Keratinocyte (primary cell): ENCODE measurements at regions not wholly inside any gene's neighbourhood (a gene's known extent, or its start where the extent isn't known, plus 50 kb on each side); places are given as distances from the start of the nearest gene placed in this dataset.

Source experiments
- DNase-seq: peaks from one replicate; pipeline ENCODE4 v3.0.0-alpha.2; 2011; ENCODE audit warnings: low read depth, missing footprints, low spot score
- FAIRE-seq: peaks from 2 replicates; lab custom pipeline; 2011; peaks lifted over from hg19 to GRCh38; lab: Jason Lieb, UNC
- H2AFZ ChIP-seq: 2 replicates; pipeline ENCODE4 v1.6.0; 2012; ENCODE audit warnings: low read length, control low read depth, inconsistent platforms; ENCODE audit not compliant: control insufficient read depth
- H3K27ac ChIP-seq: 2 replicates; pipeline ENCODE4 v1.5.1; 2011; ENCODE audit warnings: low read length; ENCODE audit not compliant: control insufficient read depth, insufficient read depth
- H3K27me3 ChIP-seq: 3 replicates; pipeline ENCODE4 v1.6.0; 2011; ENCODE audit warnings: low read length; ENCODE audit not compliant: control insufficient read depth, insufficient read depth; ENCODE audit errors: extremely low read depth
- H3K36me3 ChIP-seq, 2 experiments: 2 replicates in 1 of 2; 3 replicates in 1 of 2; pipeline ENCODE4 v1.5.1; 2011; ENCODE audit warnings: low read length in 2 of 2, mild to moderate bottlenecking in 1 of 2; ENCODE audit not compliant: control insufficient read depth in 2 of 2, insufficient read depth in 2 of 2; ENCODE audit errors: extremely low read depth in 1 of 2
- H3K4me1 ChIP-seq: 3 replicates; pipeline ENCODE4 v1.5.1; 2011; ENCODE audit warnings: low read length; ENCODE audit not compliant: control insufficient read depth, insufficient read depth; ENCODE audit errors: extremely low read depth
- H3K4me2 ChIP-seq: 3 replicates; pipeline ENCODE4 v1.6.0; 2011; ENCODE audit warnings: low read depth, low read length; ENCODE audit not compliant: control insufficient read depth, insufficient read depth; ENCODE audit errors: extremely low read depth
- H3K4me3 ChIP-seq, 3 experiments: fragments of 200-600 bp in 1 of 3; sonication (generic) in 1 of 3; 2 replicates in 2 of 3; 3 replicates in 1 of 3; pipeline ENCODE4 v1.5.1; 2011 to 2016; ENCODE audit warnings: low read length in 3 of 3, mild to moderate bottlenecking in 3 of 3, control low read depth in 2 of 3, inconsistent platforms in 1 of 3, low read depth in 1 of 3, mixed read lengths in 1 of 3, mixed run types in 1 of 3, moderate library complexity in 1 of 3; ENCODE audit not compliant: control insufficient read depth in 2 of 3, insufficient read depth in 2 of 3; ENCODE audit errors: extremely low read depth in 1 of 3
- H3K79me2 ChIP-seq: 2 replicates; pipeline ENCODE4 v1.6.0; 2012; ENCODE audit warnings: low read length; ENCODE audit not compliant: control insufficient read depth, insufficient read depth
- H3K9ac ChIP-seq: 3 replicates; pipeline ENCODE4 v1.6.0; 2011; ENCODE audit warnings: low read length; ENCODE audit not compliant: control insufficient read depth, insufficient read depth; ENCODE audit errors: extremely low read depth
- H3K9me1 ChIP-seq: 3 replicates; pipeline ENCODE4 v1.6.0; 2011; ENCODE audit warnings: low read length; ENCODE audit not compliant: control insufficient read depth, insufficient read depth; ENCODE audit errors: extremely low read depth
- H3K9me3 ChIP-seq: 2 replicates; pipeline ENCODE4 v1.5.1; 2012; ENCODE audit warnings: low read depth, low read length; ENCODE audit not compliant: control insufficient read depth
- H4K20me1 ChIP-seq: 3 replicates; pipeline ENCODE4 v1.6.0; 2011; ENCODE audit warnings: low read length; ENCODE audit not compliant: control insufficient read depth, insufficient read depth; ENCODE audit errors: extremely low read depth
- EZH2 ChIP-seq: IDR thresholded peaks from one replicate; pipeline ENCODE4 v1.6.1; 2012; ENCODE audit warnings: inconsistent platforms, mild to moderate bottlenecking, low read length, moderate library complexity
- dilution Hi-C: fragments of 300-500 bp; cut with MboI; formaldehyde crosslinking; loops from one replicate; pipeline ENCODE4 v1.7.0; 2020; ENCODE audit warnings: low sequenced_read_pairs; ENCODE audit not compliant: extremely low pct_ligation_motif_present
- TF ChIP-seq, protein P1 (sequence below), 3 experiments: IDR thresholded peaks in 1 of 3; conservative IDR thresholded peaks in 1 of 3; optimal IDR thresholded peaks in 1 of 3; 2 replicates in 2 of 3; 3 replicates in 1 of 3; pipeline versions ENCODE3 to v1.5.1; 2011; ENCODE audit warnings: low read length in 3 of 3, mild to moderate bottlenecking in 3 of 3, moderate library complexity in 2 of 3, control low read depth in 1 of 3, inconsistent platforms in 1 of 3; ENCODE audit not compliant: insufficient read depth in 2 of 3; ENCODE audit errors: extremely low read depth in 1 of 3

DNA sequence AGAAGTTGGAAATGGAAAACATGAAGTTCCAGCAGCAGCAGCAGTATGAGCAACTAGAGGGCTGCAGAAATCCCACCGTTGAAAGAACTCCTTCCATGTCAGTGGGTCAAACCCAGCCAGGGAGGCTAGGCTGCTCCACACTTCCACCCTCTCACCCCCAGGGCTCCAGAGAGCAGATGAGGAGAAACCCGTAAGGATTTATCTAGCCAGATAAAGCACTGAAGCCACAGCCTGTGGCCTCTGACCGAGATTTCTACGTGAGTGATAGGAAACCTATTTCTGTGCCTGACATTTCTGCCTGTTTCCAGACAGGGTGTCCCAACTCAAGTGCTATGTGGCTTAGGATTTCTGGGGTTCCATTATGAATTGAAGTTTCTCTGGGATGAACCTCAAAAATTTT, 100.0 kb upstream of the EEA1 start:
- Histone ChIP-seq H3K27me3 (peaks cover 4% of the 10 kb centered on the region), H3K36me3 (no peaks in the 10 kb centered on the region), H3K79me2 (no peaks in the 10 kb centered on the region), H4K20me1 (no peaks in the 10 kb centered on the region), H3K4me2 (no peak overlapping the region), H2AFZ (no peak overlapping the region), H3K9me1 (no peaks in the 10 kb centered on the region), H3K27ac (no peak overlapping the region), H3K4me1 (no peaks in the 10 kb centered on the region), H3K4me3 (no peak overlapping the region), H3K9me3 (no peaks in the 10 kb centered on the region), H3K9ac (no peak overlapping the region)
- no peak for DNase-seq
- TF ChIP-seq EZH2, result no peak
- TF ChIP-seq, protein P1, sequence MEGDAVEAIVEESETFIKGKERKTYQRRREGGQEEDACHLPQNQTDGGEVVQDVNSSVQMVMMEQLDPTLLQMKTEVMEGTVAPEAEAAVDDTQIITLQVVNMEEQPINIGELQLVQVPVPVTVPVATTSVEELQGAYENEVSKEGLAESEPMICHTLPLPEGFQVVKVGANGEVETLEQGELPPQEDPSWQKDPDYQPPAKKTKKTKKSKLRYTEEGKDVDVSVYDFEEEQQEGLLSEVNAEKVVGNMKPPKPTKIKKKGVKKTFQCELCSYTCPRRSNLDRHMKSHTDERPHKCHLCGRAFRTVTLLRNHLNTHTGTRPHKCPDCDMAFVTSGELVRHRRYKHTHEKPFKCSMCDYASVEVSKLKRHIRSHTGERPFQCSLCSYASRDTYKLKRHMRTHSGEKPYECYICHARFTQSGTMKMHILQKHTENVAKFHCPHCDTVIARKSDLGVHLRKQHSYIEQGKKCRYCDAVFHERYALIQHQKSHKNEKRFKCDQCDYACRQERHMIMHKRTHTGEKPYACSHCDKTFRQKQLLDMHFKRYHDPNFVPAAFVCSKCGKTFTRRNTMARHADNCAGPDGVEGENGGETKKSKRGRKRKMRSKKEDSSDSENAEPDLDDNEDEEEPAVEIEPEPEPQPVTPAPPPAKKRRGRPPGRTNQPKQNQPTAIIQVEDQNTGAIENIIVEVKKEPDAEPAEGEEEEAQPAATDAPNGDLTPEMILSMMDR (optimal IDR thresholded peaks at IDR 0.05 in 1 of 3, IDR thresholded peaks at IDR 0.05 in 1 of 3, conservative IDR thresholded peaks at IDR 0.05 in 1 of 3; ENCODE audit: extremely low read depth in 1 of 3, insufficient read depth in 2 of 3, low read length in 3 of 3), result no peak
- no peak for FAIRE-seq
- dilution Hi-C loops, result no loop called here

DNA sequence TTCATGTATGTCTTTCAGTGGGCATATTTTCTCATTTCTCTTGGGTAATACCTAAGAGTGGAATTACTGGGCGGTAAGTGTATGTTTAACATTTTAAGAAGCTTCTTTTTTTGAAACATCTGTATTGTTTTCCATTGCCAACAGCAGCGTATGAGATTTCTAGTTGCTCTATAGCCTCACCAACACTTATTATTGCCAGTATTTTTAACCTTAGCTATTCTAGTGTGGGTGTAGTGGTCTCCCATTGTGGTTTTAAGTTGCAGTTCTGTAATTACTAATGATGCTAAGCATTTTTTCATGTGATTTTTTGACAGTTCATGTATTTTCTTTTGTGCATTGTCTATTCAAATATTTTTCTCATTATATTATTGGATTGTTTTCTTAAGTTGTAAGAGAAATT, 101.9 kb upstream of the EEA1 start:
- dilution Hi-C loops, result no loop called here
- no peak for DNase-seq
- H3K9ac ChIP-seq, result no peak overlapping the region
- H3K27me3 ChIP-seq, result peaks cover 4% of the 10 kb centered on the region
- H3K4me3 ChIP-seq, result no peak overlapping the region
- no peak overlapping the region for H3K4me2 ChIP-seq
- H2AFZ ChIP-seq, result no peak overlapping the region
- H3K27ac ChIP-seq, result no peak overlapping the region
- no peaks in the 10 kb centered on the region for H4K20me1 ChIP-seq
- no peaks in the 10 kb centered on the region for H3K9me3 ChIP-seq
- TF ChIP-seq EZH2, result no peak
- TF ChIP-seq, protein P1 (optimal IDR thresholded peaks at IDR 0.05 in 1 of 3, IDR thresholded peaks at IDR 0.05 in 1 of 3, conservative IDR thresholded peaks at IDR 0.05 in 1 of 3; ENCODE audit: extremely low read depth in 1 of 3, insufficient read depth in 2 of 3, low read length in 3 of 3), result no peak
- FAIRE-seq, result no peak
- no peaks in the 10 kb centered on the region for H3K9me1 ChIP-seq
- H3K36me3 ChIP-seq, result no peaks in the 10 kb centered on the region
- H3K4me1 ChIP-seq, result no peaks in the 10 kb centered on the region
- H3K79me2 ChIP-seq, result no peaks in the 10 kb centered on the region
